ENCODE measurements at regions not wholly inside any gene's neighbourhood (a gene's known extent, or its start where the extent isn't known, plus 50 kb on each side); places are given as distances from the start of the nearest gene placed in this dataset.

- no peak for TF ChIP-seq CTCF (IDR thresholded peaks at IDR 0.05)
- TF ChIP-seq POLR2A (IDR thresholded peaks at IDR 0.05), result no peak
Observed at GRCh38 chr13:39888865-39889810, 233.7 kb downstream of the COG6 start.

All from right lobe of liver (tissue), 4 donors.